H9 (cell line): ENCODE measurements at regions not wholly inside any gene's neighbourhood (a gene's known extent, or its start where the extent isn't known, plus 50 kb on each side); places are given as distances from the start of the nearest gene placed in this dataset.

Experiments
- DNase-seq: peaks from one replicate; pipeline ENCODE4 v3.0.0-alpha.2; 2017
- H2AFZ ChIP-seq: one replicate; pipeline ENCODE4 v1.6.1; 2013; ENCODE audit warnings: mild to moderate bottlenecking, low read length, control low read depth, moderate library complexity
- H2AK5ac ChIP-seq: 2 replicates; pipeline ENCODE4 v1.6.1; 2013; ENCODE audit warnings: low read length, control low read depth, mixed read lengths; ENCODE audit not compliant: insufficient read length
- H2BK120ac ChIP-seq: one replicate; pipeline ENCODE4 v1.6.1; 2013; ENCODE audit warnings: low read depth, mild to moderate bottlenecking, low read length, control low read depth, inconsistent platforms; ENCODE audit not compliant: poor library complexity, severe bottlenecking
- H2BK12ac ChIP-seq: 2 replicates; pipeline ENCODE4 v1.6.1; 2013; ENCODE audit warnings: low read length, control low read depth, mixed read lengths, low read depth; ENCODE audit not compliant: insufficient read length
- H2BK15ac ChIP-seq: 2 replicates; pipeline ENCODE4 v1.6.1; 2013; ENCODE audit warnings: low read depth, low read length, control low read depth
- H2BK20ac ChIP-seq: one replicate; pipeline ENCODE4 v1.6.1; 2013; ENCODE audit warnings: low read depth, mild to moderate bottlenecking, low read length, control low read depth, inconsistent platforms; ENCODE audit not compliant: poor library complexity, severe bottlenecking
- H2BK5ac ChIP-seq: 2 replicates; pipeline ENCODE4 v1.6.1; 2013; ENCODE audit warnings: low read length, control low read depth, mixed read lengths; ENCODE audit not compliant: insufficient read length
- H3K14ac ChIP-seq: 2 replicates; pipeline ENCODE4 v1.6.1; 2013; ENCODE audit warnings: low read length, control low read depth; ENCODE audit not compliant: insufficient read depth
- H3K18ac ChIP-seq: 2 replicates; pipeline ENCODE4 v1.6.1; 2013; ENCODE audit warnings: low read depth, mild to moderate bottlenecking, mixed read lengths, low read length, control low read depth; ENCODE audit not compliant: insufficient read length
- H3K23ac ChIP-seq: 2 replicates; pipeline ENCODE4 v1.6.1; 2013; ENCODE audit warnings: low read length, control low read depth, mixed read lengths, low read depth; ENCODE audit not compliant: insufficient read length
- H3K23me2 ChIP-seq: 2 replicates; pipeline ENCODE4 v1.6.1; 2013; ENCODE audit warnings: low read depth, mild to moderate bottlenecking, mixed read lengths, low read length, control low read depth; ENCODE audit not compliant: insufficient read length, poor library complexity, severe bottlenecking
- H3K27ac ChIP-seq: 2 replicates; pipeline ENCODE4 v1.5.1; 2013; ENCODE audit warnings: low read length, control low read depth, mixed read lengths, low read depth; ENCODE audit not compliant: insufficient read length
- H3K27me3 ChIP-seq: 2 replicates; pipeline ENCODE4 v1.6.1; 2013; ENCODE audit warnings: low read length, control low read depth, inconsistent platforms; ENCODE audit not compliant: insufficient read depth
- H3K4ac ChIP-seq: 2 replicates; pipeline ENCODE4 v1.6.1; 2013; ENCODE audit warnings: low read depth, mild to moderate bottlenecking, control low read depth, inconsistent platforms, low read length, moderate library complexity
- H3K4me1 ChIP-seq: 2 replicates; pipeline ENCODE4 v1.6.1; 2013; ENCODE audit warnings: low read length, control low read depth, inconsistent platforms; ENCODE audit not compliant: insufficient read depth
- H3K4me2 ChIP-seq: 2 replicates; pipeline ENCODE4 v1.6.1; 2013; ENCODE audit warnings: low read length, control low read depth, mixed read lengths; ENCODE audit not compliant: insufficient read length, insufficient read depth
- H3K56ac ChIP-seq: 2 replicates; pipeline ENCODE4 v1.6.1; 2013; ENCODE audit warnings: low read depth, mild to moderate bottlenecking, mixed read lengths, low read length, control low read depth; ENCODE audit not compliant: insufficient read length
- H3K79me1 ChIP-seq: 2 replicates; pipeline ENCODE4 v1.6.1; 2013; ENCODE audit warnings: low read depth, mild to moderate bottlenecking, moderate library complexity, low read length, control low read depth, inconsistent platforms; ENCODE audit not compliant: insufficient read depth, poor library complexity, severe bottlenecking
- H3K79me2 ChIP-seq: 2 replicates; pipeline ENCODE4 v1.6.1; 2013; ENCODE audit warnings: low read length, control low read depth, inconsistent platforms; ENCODE audit not compliant: insufficient read depth
- H3K9ac ChIP-seq: 2 replicates; pipeline ENCODE4 v1.6.1; 2013; ENCODE audit warnings: low read length, control low read depth, mixed read lengths; ENCODE audit not compliant: insufficient read length; ENCODE audit errors: extremely low read depth
- H3K9me3 ChIP-seq: one replicate; pipeline ENCODE4 v1.6.1; 2013; ENCODE audit warnings: low read depth, low read length, inconsistent platforms; ENCODE audit not compliant: control insufficient read depth
- H3T11ph ChIP-seq: one replicate; pipeline ENCODE4 v1.6.1; 2013; ENCODE audit warnings: mild to moderate bottlenecking, low read length, control low read depth, inconsistent platforms
- H4K20me1 ChIP-seq: one replicate; pipeline ENCODE4 v1.6.1; 2013; ENCODE audit not compliant: control insufficient read depth, insufficient read length, insufficient read depth
- H4K5ac ChIP-seq: 2 replicates; pipeline ENCODE4 v1.6.1; 2013; ENCODE audit warnings: low read depth, mild to moderate bottlenecking, mixed read lengths, low read length, control low read depth; ENCODE audit not compliant: insufficient read length
- H4K8ac ChIP-seq: replicated peaks from 2 replicates; pipeline ENCODE4 v1.6.1; 2013; ENCODE audit warnings: low read length, control low read depth, mixed read lengths, low read depth; ENCODE audit not compliant: insufficient read length
- H4K91ac ChIP-seq: 2 replicates; pipeline ENCODE4 v1.6.1; 2013; ENCODE audit warnings: low read depth, mild to moderate bottlenecking, moderate library complexity, mixed read lengths, low read length, control low read depth; ENCODE audit not compliant: insufficient read length
- H3K27ac Mint-ChIP-seq, 3 experiments: 2 replicates in 2 of 3; 3 replicates in 1 of 3; pipeline ENCODE4 v1.8.0; 2020 to 2021; ENCODE audit warnings: mixed read lengths in 3 of 3, mild to moderate bottlenecking in 1 of 3, moderate library complexity in 1 of 3
- H3K27me3 Mint-ChIP-seq: 2 replicates; pipeline ENCODE4 v1.8.0; 2021; ENCODE audit warnings: low read depth, mild to moderate bottlenecking, moderate library complexity, mixed read lengths
- H3K36me3 Mint-ChIP-seq, 3 experiments: 2 replicates in 2 of 3; 3 replicates in 1 of 3; pipeline ENCODE4 v1.8.0; 2020 to 2021; ENCODE audit warnings: low read depth in 3 of 3, mixed read lengths in 3 of 3; ENCODE audit not compliant: insufficient read depth in 1 of 3
- H3K4me1 Mint-ChIP-seq, 2 experiments: 2 replicates each; pipeline ENCODE4 v1.8.0; 2020; ENCODE audit warnings: mixed read lengths in 2 of 2
- H3K4me3 Mint-ChIP-seq, 2 experiments: 2 replicates in 1 of 2; 3 replicates in 1 of 2; pipeline ENCODE4 v1.8.0; 2020 to 2021; ENCODE audit warnings: mild to moderate bottlenecking in 2 of 2, mixed read lengths in 2 of 2, moderate library complexity in 1 of 2
- H3K9me3 Mint-ChIP-seq, 2 experiments: 2 replicates in 1 of 2; 3 replicates in 1 of 2; pipeline ENCODE4 v1.8.0; 2020; ENCODE audit warnings: mild to moderate bottlenecking in 2 of 2, mixed read lengths in 2 of 2, moderate library complexity in 1 of 2
- WGBS: extraction: QIAGEN DNeasy Blood & Tissue Kit; methylation state at CpG from one replicate; pipeline ENCODE4 v1.1.7; 2013; ENCODE audit warnings: missing lambda C conversion rate, low lambda C conversion rate, mixed read lengths; ENCODE audit not compliant: insufficient read length; ENCODE audit errors: extremely low coverage; 5-methylcytosine and 5-hydroxymethylcytosine counted together
- TF ChIP-seq, protein P1 (sequence below): fragments of 200-600 bp; sonication (generic); conservative IDR thresholded peaks from 3 replicates; pipeline ENCODE4 v1.8.0; 2021; ENCODE audit warnings: antibody characterized with exemption, mild to moderate bottlenecking

DNA sequence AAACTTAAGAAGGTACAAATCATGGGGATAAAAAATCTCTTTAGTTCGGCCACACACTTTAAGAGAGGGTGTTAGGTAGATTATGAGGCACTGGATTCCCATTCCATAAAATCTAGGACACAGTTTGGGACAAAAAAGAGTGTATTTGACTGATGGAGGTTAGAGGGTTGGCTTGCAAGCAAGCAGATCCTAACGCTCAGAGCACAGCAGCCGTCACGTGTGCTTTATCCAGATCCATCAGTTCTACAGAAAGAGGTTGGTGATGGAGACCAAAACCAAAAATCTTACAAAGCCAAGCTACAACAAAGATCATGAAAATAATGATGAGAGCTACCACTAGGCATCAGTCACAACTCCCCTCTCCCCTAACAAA, 549.4 kb downstream of the TNS3 start:
- H3K79me1 ChIP-seq = no peaks in the 10 kb centered on the region
- no peak overlapping the region for H4K91ac ChIP-seq
- H2BK20ac ChIP-seq = no peak overlapping the region
- H3K36me3 Mint-ChIP-seq = no peaks in the 10 kb centered on the region; a peak in 1 of 7 replicates
- H3T11ph ChIP-seq = no peak overlapping the region
- no peak overlapping the region for H2BK15ac ChIP-seq
- no peak overlapping the region for H3K4me2 ChIP-seq
- DNase-seq = no peak
- no peak overlapping the region for H2BK12ac ChIP-seq
- H2AK5ac ChIP-seq = no peak overlapping the region
- peaks cover 5% of the 10 kb centered on the region; the same call in 1 of the 2 replicates for H3K27me3 Mint-ChIP-seq
- H3K79me2 ChIP-seq = no peaks in the 10 kb centered on the region
- H2BK5ac ChIP-seq = no peak overlapping the region
- no peak overlapping the region for H3K27ac ChIP-seq
- H3K4me3 Mint-ChIP-seq = no peak overlapping the region
- no peak overlapping the region for H3K23ac ChIP-seq
- H3K4ac ChIP-seq = no peak overlapping the region
- no peaks in the 10 kb centered on the region for H3K9me3 Mint-ChIP-seq
- no peak overlapping the region for H4K5ac ChIP-seq
- no peak overlapping the region for H2AFZ ChIP-seq
- no peak overlapping the region for H3K9ac ChIP-seq
- H3K18ac ChIP-seq = no peak overlapping the region
- H3K9me3 ChIP-seq = no peaks in the 10 kb centered on the region
- no peaks in the 10 kb centered on the region for H3K4me1 Mint-ChIP-seq
- H3K27ac Mint-ChIP-seq = no peak overlapping the region
- no peaks in the 10 kb centered on the region for H3K23me2 ChIP-seq
- H3K14ac ChIP-seq = no peak overlapping the region
- whole genome bisulfite sequencing = no CpG with 5 or more reads among the region's 4 CpGs
- no peaks in the 10 kb centered on the region for H4K20me1 ChIP-seq
- H3K4me1 ChIP-seq = no peaks in the 10 kb centered on the region
- no peak overlapping the region for H2BK120ac ChIP-seq
- no peak overlapping the region for H3K56ac ChIP-seq
- TF ChIP-seq, protein P1, sequence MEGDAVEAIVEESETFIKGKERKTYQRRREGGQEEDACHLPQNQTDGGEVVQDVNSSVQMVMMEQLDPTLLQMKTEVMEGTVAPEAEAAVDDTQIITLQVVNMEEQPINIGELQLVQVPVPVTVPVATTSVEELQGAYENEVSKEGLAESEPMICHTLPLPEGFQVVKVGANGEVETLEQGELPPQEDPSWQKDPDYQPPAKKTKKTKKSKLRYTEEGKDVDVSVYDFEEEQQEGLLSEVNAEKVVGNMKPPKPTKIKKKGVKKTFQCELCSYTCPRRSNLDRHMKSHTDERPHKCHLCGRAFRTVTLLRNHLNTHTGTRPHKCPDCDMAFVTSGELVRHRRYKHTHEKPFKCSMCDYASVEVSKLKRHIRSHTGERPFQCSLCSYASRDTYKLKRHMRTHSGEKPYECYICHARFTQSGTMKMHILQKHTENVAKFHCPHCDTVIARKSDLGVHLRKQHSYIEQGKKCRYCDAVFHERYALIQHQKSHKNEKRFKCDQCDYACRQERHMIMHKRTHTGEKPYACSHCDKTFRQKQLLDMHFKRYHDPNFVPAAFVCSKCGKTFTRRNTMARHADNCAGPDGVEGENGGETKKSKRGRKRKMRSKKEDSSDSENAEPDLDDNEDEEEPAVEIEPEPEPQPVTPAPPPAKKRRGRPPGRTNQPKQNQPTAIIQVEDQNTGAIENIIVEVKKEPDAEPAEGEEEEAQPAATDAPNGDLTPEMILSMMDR = no peak
- no peaks in the 10 kb centered on the region for H3K27me3 ChIP-seq
- H4K8ac ChIP-seq = no peak overlapping the region
